HEK293 (cell line): ENCODE measurements at regions not wholly inside any gene's neighbourhood (a gene's known extent, or its start where the extent isn't known, plus 50 kb on each side); places are given as distances from the start of the nearest gene placed in this dataset.

Experiments
- ZSCAN23 ChIP-seq: fragments of 450-650 bp; formaldehyde crosslinking; IDR thresholded peaks from 2 replicates; pipeline ENCODE4 v1.5.1; 2016; ENCODE audit warnings: missing biosample characterization, missing genetic modification characterization
- TF ChIP-seq, protein P1 (sequence below): fragments of 450-650 bp; formaldehyde crosslinking; IDR thresholded peaks from 2 replicates; pipeline ENCODE4 v1.5.1; 2016; ENCODE audit warnings: missing biosample characterization, missing genetic modification characterization

DNA sequence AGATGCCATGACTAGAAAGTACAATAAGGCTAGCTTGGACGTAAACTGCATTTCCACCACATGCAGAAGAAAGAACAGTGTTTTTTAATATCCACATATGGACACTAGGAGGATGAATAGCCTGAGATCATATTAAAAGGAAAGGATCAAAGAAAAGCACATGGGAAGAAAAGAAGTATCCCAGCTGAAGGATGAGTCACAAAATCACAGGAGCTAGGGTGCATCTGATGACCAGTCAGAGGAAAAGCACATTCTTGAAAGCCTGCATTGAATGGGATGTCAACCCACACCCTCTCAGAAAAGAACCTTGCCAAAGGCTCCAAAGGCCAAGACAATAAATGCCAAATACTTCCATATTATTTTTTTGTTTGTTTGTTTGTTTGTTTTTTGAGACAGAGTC, 56.8 kb upstream of the PRDX4 start:
- TF ChIP-seq, protein P1, sequence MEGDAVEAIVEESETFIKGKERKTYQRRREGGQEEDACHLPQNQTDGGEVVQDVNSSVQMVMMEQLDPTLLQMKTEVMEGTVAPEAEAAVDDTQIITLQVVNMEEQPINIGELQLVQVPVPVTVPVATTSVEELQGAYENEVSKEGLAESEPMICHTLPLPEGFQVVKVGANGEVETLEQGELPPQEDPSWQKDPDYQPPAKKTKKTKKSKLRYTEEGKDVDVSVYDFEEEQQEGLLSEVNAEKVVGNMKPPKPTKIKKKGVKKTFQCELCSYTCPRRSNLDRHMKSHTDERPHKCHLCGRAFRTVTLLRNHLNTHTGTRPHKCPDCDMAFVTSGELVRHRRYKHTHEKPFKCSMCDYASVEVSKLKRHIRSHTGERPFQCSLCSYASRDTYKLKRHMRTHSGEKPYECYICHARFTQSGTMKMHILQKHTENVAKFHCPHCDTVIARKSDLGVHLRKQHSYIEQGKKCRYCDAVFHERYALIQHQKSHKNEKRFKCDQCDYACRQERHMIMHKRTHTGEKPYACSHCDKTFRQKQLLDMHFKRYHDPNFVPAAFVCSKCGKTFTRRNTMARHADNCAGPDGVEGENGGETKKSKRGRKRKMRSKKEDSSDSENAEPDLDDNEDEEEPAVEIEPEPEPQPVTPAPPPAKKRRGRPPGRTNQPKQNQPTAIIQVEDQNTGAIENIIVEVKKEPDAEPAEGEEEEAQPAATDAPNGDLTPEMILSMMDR (tag by site-specific recombination): no peak
- no peak for TF ChIP-seq ZSCAN23 (tag by site-specific recombination)
